AG04449 (cell line): ENCODE measurements at regions not wholly inside any gene's neighbourhood (a gene's known extent, or its start where the extent isn't known, plus 50 kb on each side); places are given as distances from the start of the nearest gene placed in this dataset.

Experiments used
- CTCF ChIA-PET: fragments of 350-600 bp; formaldehyde crosslinking; extraction: SDS; loops from one replicate; lab custom pipeline; 2021; ENCODE audit warnings: antibody characterized with exemption; lab: Yijun Ruan, JAX
- POLR2A ChIA-PET: fragments of 400-600, 350-600 bp; formaldehyde crosslinking; extraction: SDS; loops from one replicate; lab custom pipeline; 2020; ENCODE audit warnings: antibody characterized with exemption, inconsistent platforms; lab: Yijun Ruan, JAX
- DNase-seq: peaks from one replicate; pipeline ENCODE4 v3.0.0-alpha.2; 2010; ENCODE audit warnings: low read depth, low spot score
- H3K4me3 ChIP-seq: 2 replicates; pipeline ENCODE4 v1.5.1; 2011; ENCODE audit warnings: low read depth, mild to moderate bottlenecking, control low read depth, low read length
- CTCF ChIP-seq: IDR thresholded peaks from one replicate; pipeline ENCODE4 v1.5.1; 2011; ENCODE audit warnings: mild to moderate bottlenecking, moderate library complexity, low read length, control low read depth, inconsistent platforms; ENCODE audit not compliant: insufficient read depth; ENCODE audit errors: missing control alignments

GRCh38 chr2:198417836-198418235 is 613.4 kb downstream of the PLCL1 start:
- ChIA-PET POLR2A (no interaction called here), CTCF (interaction anchor here (1.1 kb wide), 1 partner anchor 11 kb away, joined by 3 read pairs; no protein-coding TSS in a partner anchor)
- no peak for DNase-seq
- H3K4me3 ChIP-seq, result no peak overlapping the region
- no peak for TF ChIP-seq CTCF

GRCh38 chr2:198414976-198415375 is 610.6 kb downstream of the PLCL1 start:
- no peak overlapping the region for H3K4me3 ChIP-seq
- POLR2A ChIA-PET, result no interaction called here
- DNase-seq, result no peak
- TF ChIP-seq CTCF, result no peak
- CTCF ChIA-PET, result no interaction called here

- no peak for DNase-seq
- TF ChIP-seq CTCF, result no peak
- ChIA-PET CTCF (no interaction called here), POLR2A (no interaction called here)
- no peak overlapping the region for H3K4me3 ChIP-seq
Measured at GRCh38 chr2:198411936-198412335, 607.5 kb downstream of the PLCL1 start.

GRCh38 chr2:198408171-198408570 is 603.8 kb downstream of the PLCL1 start:
- H3K4me3 ChIP-seq, result no peak overlapping the region
- DNase-seq, result no peak
- ChIA-PET CTCF (no interaction called here), POLR2A (no interaction called here)
- no peak for TF ChIP-seq CTCF

GRCh38 chr2:198405311-198405710 is 600.9 kb downstream of the PLCL1 start:
- DNase-seq, result no peak
- H3K4me3 ChIP-seq, result no peak overlapping the region
- CTCF ChIA-PET, result no interaction called here
- POLR2A ChIA-PET, result no interaction called here
- TF ChIP-seq CTCF, result no peak

- no peak for TF ChIP-seq CTCF
- H3K4me3 ChIP-seq, result no peak overlapping the region
- no peak for DNase-seq
- CTCF ChIA-PET, result no interaction called here
- POLR2A ChIA-PET, result no interaction called here
Measured at GRCh38 chr2:198401644-198402043, 597.3 kb downstream of the PLCL1 start.
